ENCODE measurements at regions not wholly inside any gene's neighbourhood (a gene's known extent, or its start where the extent isn't known, plus 50 kb on each side); places are given as distances from the start of the nearest gene placed in this dataset.
"Not testable (repeated sequence)": the region's sequence is repeated elsewhere in the genome, so short reads cannot be mapped to it uniquely, and the experiment has no call there.

DNA sequence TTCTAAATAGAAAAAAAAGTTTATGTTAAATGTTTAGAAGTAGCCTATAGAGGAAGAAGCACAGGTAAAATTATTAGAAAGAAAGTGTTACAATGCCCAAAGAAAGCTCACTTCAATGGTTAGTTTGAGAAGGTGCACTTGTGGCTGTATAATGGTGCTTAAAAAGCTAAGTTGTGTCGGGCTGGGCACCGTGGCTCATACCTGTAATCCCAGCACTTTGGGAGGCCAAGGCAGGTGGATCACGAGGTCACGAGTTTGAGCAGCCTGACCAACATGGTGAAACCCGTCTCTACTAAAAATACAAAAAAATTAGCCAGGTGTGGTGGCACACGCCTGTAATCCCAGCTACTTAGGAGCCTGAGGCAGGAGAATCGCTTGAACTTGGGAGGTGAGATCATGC, 355.7 kb upstream of the ANKRD30A start:
- not testable (repeated sequence) for TF ChIP-seq BACH1 (IDR thresholded peaks at IDR 0.05; ENCODE audit: borderline replicate concordance); TAF1 (IDR thresholded peaks at IDR 0.05; ENCODE audit: borderline replicate concordance, low read depth, low read length)
- TF ChIP-seq, protein P1, sequence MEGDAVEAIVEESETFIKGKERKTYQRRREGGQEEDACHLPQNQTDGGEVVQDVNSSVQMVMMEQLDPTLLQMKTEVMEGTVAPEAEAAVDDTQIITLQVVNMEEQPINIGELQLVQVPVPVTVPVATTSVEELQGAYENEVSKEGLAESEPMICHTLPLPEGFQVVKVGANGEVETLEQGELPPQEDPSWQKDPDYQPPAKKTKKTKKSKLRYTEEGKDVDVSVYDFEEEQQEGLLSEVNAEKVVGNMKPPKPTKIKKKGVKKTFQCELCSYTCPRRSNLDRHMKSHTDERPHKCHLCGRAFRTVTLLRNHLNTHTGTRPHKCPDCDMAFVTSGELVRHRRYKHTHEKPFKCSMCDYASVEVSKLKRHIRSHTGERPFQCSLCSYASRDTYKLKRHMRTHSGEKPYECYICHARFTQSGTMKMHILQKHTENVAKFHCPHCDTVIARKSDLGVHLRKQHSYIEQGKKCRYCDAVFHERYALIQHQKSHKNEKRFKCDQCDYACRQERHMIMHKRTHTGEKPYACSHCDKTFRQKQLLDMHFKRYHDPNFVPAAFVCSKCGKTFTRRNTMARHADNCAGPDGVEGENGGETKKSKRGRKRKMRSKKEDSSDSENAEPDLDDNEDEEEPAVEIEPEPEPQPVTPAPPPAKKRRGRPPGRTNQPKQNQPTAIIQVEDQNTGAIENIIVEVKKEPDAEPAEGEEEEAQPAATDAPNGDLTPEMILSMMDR (IDR thresholded peaks at IDR 0.05 in 2 of 3, conservative IDR thresholded peaks at IDR 0.05 in 1 of 3; ENCODE audit: control insufficient read depth in 2 of 3, extremely low read depth in 1 of 3, insufficient read depth in 1 of 3, low read depth in 3 of 3, low read length in 3 of 3) = not testable (repeated sequence)
- TF ChIP-seq, protein P2, sequence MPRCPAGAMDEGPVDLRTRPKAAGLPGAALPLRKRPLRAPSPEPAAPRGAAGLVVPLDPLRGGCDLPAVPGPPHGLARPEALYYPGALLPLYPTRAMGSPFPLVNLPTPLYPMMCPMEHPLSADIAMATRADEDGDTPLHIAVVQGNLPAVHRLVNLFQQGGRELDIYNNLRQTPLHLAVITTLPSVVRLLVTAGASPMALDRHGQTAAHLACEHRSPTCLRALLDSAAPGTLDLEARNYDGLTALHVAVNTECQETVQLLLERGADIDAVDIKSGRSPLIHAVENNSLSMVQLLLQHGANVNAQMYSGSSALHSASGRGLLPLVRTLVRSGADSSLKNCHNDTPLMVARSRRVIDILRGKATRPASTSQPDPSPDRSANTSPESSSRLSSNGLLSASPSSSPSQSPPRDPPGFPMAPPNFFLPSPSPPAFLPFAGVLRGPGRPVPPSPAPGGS (IDR thresholded peaks at IDR 0.05; ENCODE audit: borderline replicate concordance, insufficient read depth, low read depth, low read length, poor library complexity, severe bottlenecking) = not testable (repeated sequence)
